GM12875 (cell line): ENCODE measurements at regions not wholly inside any gene's neighbourhood (a gene's known extent, or its start where the extent isn't known, plus 50 kb on each side); places are given as distances from the start of the nearest gene placed in this dataset.

Experiments
- H3K4me3 ChIP-seq: one replicate; pipeline ENCODE4 v1.5.1; 2011; ENCODE audit warnings: low read depth, low read length, control low read depth
- TF ChIP-seq, protein P1 (sequence below): IDR thresholded peaks from 2 replicates; pipeline ENCODE4 v1.5.1; 2011; ENCODE audit warnings: low read depth, mild to moderate bottlenecking, control low read depth, inconsistent platforms, low read length, moderate library complexity, borderline replicate concordance; ENCODE audit not compliant: insufficient read depth

DNA sequence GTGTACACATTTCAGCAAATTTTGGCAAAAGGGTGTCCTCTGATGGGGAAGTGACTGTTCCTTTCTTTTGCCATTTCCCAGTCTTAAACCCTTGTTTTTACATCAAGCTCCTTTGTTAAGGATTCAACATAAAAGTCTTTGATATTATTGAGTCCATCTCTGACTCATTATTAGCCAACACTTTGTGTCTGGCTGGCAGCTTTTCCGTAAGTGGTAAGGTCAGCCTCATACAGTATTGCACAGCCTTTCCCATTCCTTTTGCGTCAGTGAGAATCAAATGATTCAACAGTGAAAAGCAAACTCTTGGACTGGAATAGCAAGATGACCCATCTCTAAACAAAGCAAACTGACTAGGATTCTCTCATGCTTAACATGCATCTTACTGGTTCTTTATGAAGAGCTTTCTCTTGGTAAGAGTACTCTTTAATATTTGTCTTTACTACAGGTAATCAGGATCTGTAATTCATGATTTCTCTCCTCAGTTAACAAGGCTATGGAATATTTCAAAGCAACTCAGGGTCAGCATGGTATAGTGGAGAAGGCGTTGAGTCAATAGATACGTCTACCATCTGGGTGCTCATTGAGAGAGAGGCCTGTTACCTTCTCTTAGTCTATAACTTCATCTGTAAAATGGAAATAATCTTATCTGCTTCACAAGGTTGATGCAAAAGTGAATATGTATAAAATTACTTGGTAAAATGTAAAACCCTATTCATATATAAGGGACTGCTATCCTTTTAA lies 183.6 kb downstream of the PRL start:
- H3K4me3 ChIP-seq, result no peak overlapping the region
- TF ChIP-seq, protein P1, sequence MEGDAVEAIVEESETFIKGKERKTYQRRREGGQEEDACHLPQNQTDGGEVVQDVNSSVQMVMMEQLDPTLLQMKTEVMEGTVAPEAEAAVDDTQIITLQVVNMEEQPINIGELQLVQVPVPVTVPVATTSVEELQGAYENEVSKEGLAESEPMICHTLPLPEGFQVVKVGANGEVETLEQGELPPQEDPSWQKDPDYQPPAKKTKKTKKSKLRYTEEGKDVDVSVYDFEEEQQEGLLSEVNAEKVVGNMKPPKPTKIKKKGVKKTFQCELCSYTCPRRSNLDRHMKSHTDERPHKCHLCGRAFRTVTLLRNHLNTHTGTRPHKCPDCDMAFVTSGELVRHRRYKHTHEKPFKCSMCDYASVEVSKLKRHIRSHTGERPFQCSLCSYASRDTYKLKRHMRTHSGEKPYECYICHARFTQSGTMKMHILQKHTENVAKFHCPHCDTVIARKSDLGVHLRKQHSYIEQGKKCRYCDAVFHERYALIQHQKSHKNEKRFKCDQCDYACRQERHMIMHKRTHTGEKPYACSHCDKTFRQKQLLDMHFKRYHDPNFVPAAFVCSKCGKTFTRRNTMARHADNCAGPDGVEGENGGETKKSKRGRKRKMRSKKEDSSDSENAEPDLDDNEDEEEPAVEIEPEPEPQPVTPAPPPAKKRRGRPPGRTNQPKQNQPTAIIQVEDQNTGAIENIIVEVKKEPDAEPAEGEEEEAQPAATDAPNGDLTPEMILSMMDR, result no peak

DNA sequence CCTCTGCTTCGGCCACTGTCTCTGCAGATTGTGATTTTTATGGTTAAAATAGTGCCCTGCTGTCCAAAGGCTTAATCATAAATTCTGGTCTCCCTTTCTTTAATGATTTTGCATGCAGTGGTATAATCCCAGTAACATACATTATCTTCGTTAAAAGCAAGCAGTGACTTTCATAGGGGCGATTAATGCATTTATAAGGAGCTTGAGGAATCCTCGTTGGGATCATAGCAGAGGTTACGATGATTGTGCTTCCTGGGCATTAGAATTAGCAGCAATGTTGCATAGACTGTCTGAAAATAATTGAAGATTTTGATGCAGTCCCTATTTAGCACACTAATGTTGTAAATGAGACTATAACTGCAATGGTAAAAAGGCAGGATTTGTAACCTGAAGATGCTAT lies 181.3 kb downstream of the PRL start:
- H3K4me3 ChIP-seq, result no peak overlapping the region
- TF ChIP-seq, protein P1, result no peak

DNA sequence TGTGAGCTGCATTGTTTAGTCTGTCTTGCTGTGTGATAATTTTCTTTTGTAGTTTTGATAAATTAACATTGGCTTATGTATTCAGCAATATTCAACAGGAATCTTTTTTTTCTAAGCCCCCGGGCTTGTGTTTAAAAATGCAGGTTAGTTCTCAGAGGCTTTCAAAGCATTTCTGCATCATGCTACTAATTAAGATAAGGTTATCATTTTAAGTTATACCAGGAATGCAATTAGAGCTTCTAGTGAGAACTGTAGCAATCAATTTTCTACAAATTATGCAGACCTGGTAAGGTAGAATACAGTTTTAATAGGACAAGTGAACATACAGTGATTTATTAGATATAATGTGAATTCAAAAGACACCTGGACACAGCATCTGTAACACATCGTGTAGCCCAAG lies 179.2 kb downstream of the PRL start:
- TF ChIP-seq, protein P1, result no peak
- no peak overlapping the region for H3K4me3 ChIP-seq

DNA sequence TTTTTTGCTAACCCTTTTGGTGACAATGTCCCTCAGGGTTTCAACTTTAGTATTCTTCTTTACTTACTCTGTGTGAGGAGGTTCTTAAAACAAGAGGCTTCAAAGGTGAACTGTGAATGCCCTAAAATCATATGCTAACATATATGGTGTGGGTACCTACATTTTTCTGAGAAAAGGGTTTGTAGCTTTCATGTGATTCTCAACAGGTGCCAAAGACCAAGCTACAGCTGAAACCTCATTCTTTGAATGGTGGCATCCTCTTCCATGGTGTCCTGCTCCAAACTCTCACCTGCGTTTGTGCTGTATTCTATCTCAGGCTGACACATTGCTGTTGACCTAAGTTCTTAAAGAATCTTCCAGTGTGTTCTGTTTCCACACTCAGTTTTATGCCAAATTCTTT lies 177.3 kb downstream of the PRL start:
- TF ChIP-seq, protein P1, result no peak

DNA sequence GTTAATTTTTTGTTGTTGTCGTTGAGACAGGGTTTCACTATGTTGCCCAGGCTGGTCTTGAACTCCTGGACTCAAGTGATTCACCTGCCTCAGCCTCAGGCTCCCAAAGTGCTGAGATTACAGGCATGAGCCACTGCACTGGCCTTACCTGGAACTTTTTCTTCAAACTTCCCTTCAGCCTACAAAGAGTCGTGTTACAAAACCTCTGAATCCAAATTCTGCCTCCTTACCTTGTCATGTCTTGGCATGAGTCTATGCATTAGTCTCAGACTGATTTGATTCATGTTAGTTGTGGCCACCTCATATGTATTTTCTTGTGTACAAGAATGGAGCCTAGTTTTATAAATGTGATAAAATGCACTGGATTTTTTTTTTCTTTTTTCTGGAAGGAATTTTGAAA lies 172.1 kb downstream of the PRL start:
- TF ChIP-seq, protein P1, result no peak
- no peak overlapping the region for H3K4me3 ChIP-seq

More for the DNA sequence above, 177.3 kb downstream of the PRL start:
- no peak overlapping the region for H3K4me3 ChIP-seq

DNA sequence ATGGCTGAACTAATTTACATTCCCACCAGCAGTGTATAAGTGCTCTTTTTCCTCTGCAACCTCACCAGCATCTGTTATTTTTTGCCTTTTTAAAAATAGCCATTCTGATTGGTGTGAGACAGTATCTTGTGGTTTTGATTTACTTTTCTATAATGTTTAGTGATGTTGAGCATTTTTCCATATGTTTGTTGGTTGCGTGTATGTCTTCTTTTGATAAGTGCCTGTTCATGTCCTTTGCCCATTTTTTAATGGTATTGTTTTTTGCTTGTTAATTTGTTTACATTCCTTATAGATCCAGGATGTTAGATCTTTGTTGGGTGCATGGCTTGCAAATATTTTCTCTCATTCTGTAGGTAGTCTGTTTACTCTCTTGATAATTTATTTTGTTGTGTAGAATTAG lies 169.9 kb downstream of the PRL start:
- TF ChIP-seq, protein P1, result no peak
- no peak overlapping the region for H3K4me3 ChIP-seq

DNA sequence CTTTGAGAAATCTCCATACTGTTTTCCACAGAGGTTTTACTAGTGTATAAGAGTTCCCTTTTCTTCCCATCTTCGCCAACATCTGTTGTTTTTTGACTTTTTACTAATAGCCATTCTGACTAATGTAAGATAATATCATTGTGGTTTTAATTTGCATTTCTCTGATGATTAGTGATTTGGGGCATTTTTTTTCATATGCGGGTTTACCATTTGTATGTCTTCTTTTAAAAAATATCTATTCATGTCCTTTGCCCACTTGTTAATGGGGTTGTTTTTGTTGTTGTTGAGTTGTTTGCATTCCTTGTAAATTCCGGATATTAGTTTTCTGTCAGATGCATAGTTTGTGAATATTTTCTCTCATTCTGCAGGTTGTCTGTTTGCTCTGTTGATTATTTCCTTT lies 167.1 kb downstream of the PRL start:
- H3K4me3 ChIP-seq, result no peak overlapping the region
- TF ChIP-seq, protein P1, result no peak
